ENCODE measurements at regions not wholly inside any gene's neighbourhood (a gene's known extent, or its start where the extent isn't known, plus 50 kb on each side); places are given as distances from the start of the nearest gene placed in this dataset.

DNA sequence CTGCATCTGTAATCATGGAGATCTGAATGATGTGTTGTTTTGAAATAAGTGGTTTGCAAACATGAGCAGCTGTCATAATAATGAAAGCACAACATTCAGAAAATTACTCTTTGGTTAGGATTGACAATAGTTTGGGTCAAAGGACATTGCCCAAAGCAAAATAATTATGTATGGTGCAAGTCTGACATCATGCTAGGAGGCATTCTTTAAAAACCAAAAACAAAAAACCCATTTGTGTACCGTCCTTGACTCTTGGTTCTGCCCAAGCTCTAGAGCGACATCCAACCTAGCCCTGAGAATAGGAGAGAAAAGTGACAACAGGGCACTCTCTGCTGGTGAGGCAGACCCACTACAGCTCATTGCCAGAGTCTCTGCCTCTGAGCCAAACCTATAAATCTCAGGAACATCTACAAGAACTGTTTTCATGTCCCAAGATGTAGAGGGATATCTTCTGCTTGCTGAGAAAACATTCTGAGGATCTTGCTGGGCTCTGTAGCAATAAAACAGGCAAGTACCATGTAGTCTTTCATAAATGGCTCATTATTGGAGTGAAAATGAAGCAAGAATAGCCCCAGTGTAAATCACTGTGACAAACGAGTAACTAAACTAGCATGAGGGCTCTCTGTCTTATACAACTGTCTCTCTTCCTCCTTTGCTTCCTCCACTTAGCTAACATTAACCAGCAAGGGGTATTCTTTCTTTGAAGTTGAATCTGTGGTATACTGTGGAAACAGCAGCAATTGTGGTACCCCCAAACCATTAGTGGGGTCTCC, 266.8 kb upstream of the CXCR4 start:
- no peaks in the 10 kb centered on the region for H3K9me3 ChIP-seq (ENCODE audit: low read length)
- H3K27ac ChIP-seq (ENCODE audit: low read depth, low read length, poor library complexity, severe bottlenecking): peak overlapping the region; percentile 93
- peak overlapping the region; percentile 56; the same call in 1 of the 2 replicates for H2AFZ ChIP-seq (ENCODE audit: low read length)
- peaks cover 87% of the 10 kb centered on the region for H3K4me1 ChIP-seq (ENCODE audit: insufficient read depth, low read length, poor library complexity, severe bottlenecking)
- POLR2A ChIA-PET: interaction anchor here (0.5 to 9.7 kb wide), 22 partner anchors 9 to 470 kb away, joined by 3 to 111 read pairs (median 5); partner anchors contain the start of gene DARS1
- H3K9me2 ChIP-seq (ENCODE audit: insufficient read depth, low read length): no peaks in the 10 kb centered on the region
- TF ChIP-seq, protein P1, sequence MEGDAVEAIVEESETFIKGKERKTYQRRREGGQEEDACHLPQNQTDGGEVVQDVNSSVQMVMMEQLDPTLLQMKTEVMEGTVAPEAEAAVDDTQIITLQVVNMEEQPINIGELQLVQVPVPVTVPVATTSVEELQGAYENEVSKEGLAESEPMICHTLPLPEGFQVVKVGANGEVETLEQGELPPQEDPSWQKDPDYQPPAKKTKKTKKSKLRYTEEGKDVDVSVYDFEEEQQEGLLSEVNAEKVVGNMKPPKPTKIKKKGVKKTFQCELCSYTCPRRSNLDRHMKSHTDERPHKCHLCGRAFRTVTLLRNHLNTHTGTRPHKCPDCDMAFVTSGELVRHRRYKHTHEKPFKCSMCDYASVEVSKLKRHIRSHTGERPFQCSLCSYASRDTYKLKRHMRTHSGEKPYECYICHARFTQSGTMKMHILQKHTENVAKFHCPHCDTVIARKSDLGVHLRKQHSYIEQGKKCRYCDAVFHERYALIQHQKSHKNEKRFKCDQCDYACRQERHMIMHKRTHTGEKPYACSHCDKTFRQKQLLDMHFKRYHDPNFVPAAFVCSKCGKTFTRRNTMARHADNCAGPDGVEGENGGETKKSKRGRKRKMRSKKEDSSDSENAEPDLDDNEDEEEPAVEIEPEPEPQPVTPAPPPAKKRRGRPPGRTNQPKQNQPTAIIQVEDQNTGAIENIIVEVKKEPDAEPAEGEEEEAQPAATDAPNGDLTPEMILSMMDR (conservative IDR thresholded peaks at IDR 0.05; ENCODE audit: low read length): peak; percentile 99
- TF ChIP-seq EZH2phosphoT487 (IDR thresholded peaks at IDR 0.05; ENCODE audit: borderline replicate concordance, low read depth, low read length): no peak
- H3K79me2 ChIP-seq (ENCODE audit: insufficient read depth, low read depth, low read length): no peaks in the 10 kb centered on the region
- peak overlapping the region; percentile 19 for H3K4me3 ChIP-seq (ENCODE audit: low read depth, low read length, poor library complexity, severe bottlenecking)
- no TSS peak for BruUV-seq (replicated peaks)
- H3K4me2 ChIP-seq (ENCODE audit: low read length): peak overlapping the region; percentile 79
- no peaks in the 10 kb centered on the region for H4K20me1 ChIP-seq (ENCODE audit: insufficient read depth, low read length)
- intact Hi-C loops (cut with micrococcal nuclease; ENCODE audit: unreplicated experiment): loop anchor here (1.0 to 5.0 kb wide), 3 partner anchors 468 to 587 kb away; partner anchors contain the start of gene MCM6
- DNase-seq (ENCODE audit: low spot score): peak; percentile 87
- CTCF ChIA-PET (ENCODE audit: unreplicated experiment): interaction anchor here (0.9 to 4.8 kb wide), 13 partner anchors 10 to 587 kb away, joined by 3 to 18 read pairs (median 4); no protein-coding TSS in a partner anchor
- no peaks in the 10 kb centered on the region for H3K36me3 ChIP-seq (ENCODE audit: insufficient read depth, low read length)

DNA sequence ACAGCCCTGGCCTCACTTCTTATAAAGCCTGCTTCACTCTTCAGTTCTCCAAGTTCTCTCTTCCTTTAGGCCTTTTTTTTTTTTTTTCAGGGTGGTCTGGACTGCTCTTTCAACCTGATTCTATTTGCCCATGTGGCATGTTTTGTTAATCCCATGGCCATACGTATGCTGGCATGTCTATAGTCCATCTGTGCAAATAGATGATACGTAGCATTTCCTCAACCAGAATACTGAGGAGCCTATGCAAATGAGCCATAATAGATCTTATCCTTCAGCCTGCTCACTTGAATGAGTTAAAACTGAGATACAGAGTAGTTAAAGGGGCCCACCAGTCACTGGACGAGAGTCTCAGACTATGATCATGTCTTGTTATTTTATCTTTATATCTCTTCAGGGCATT, 265.2 kb upstream of the CXCR4 start:
- H3K36me3 ChIP-seq (ENCODE audit: insufficient read depth, low read length): no peaks in the 10 kb centered on the region
- peak overlapping the region; percentile 79 for H3K4me2 ChIP-seq (ENCODE audit: low read length)
- H4K20me1 ChIP-seq (ENCODE audit: insufficient read depth, low read length): no peaks in the 10 kb centered on the region
- intact Hi-C loops (cut with micrococcal nuclease; ENCODE audit: unreplicated experiment): loop anchor here (5.0 kb wide), 1 partner anchor 586 kb away; no protein-coding TSS in a partner anchor
- no peak for TF ChIP-seq EZH2phosphoT487 (IDR thresholded peaks at IDR 0.05; ENCODE audit: borderline replicate concordance, low read depth, low read length)
- TF ChIP-seq, protein P1 (conservative IDR thresholded peaks at IDR 0.05; ENCODE audit: low read length): no peak
- H2AFZ ChIP-seq (ENCODE audit: low read length): peak overlapping the region; percentile 18; the same call in 1 of the 2 replicates
- no peaks in the 10 kb centered on the region for H3K79me2 ChIP-seq (ENCODE audit: insufficient read depth, low read depth, low read length)
- H3K9me3 ChIP-seq (ENCODE audit: low read length): no peaks in the 10 kb centered on the region
- H3K27ac ChIP-seq (ENCODE audit: low read depth, low read length, poor library complexity, severe bottlenecking): peak overlapping the region; percentile 93
- peak overlapping the region; percentile 43 for H3K4me3 ChIP-seq (ENCODE audit: low read depth, low read length, poor library complexity, severe bottlenecking)
- peak; percentile 36 for DNase-seq (ENCODE audit: low spot score)
- POLR2A ChIA-PET: interaction anchor here (0.6 to 9.7 kb wide), 14 partner anchors 13 to 520 kb away, joined by 3 to 111 read pairs (median 8); no protein-coding TSS in a partner anchor
- peaks cover 90% of the 10 kb centered on the region for H3K4me1 ChIP-seq (ENCODE audit: insufficient read depth, low read length, poor library complexity, severe bottlenecking)
- CTCF ChIA-PET (ENCODE audit: unreplicated experiment): interaction anchor here (0.6 to 4.8 kb wide), 6 partner anchors 13 to 585 kb away, joined by 3 to 20 read pairs (median 6); no protein-coding TSS in a partner anchor
- H3K9me2 ChIP-seq (ENCODE audit: insufficient read depth, low read length): no peaks in the 10 kb centered on the region
- no TSS peak for BruUV-seq (replicated peaks)
